Panc1 (cell line): ENCODE measurements at regions not wholly inside any gene's neighbourhood (a gene's known extent, or its start where the extent isn't known, plus 50 kb on each side); places are given as distances from the start of the nearest gene placed in this dataset.

Source experiments
- ATAC-seq: fragments of 200-7000 bp; cut with Tn5 transposase; 2 replicates; pipeline ENCODE4 v1.9.1; 2020; ENCODE audit warnings: mild to moderate bottlenecking, moderate library complexity
- BruUV-seq: library from RNA; stranded (reverse); fragments of 400-500 nt; replicated peaks from 2 replicates; lab custom pipeline; 2021; lab: Mats Ljungman, UMichigan
- CTCF ChIA-PET: fragments of 300-600 bp; sonication (Branson Sonifier 250); formaldehyde crosslinking; loops from one replicate; lab custom pipeline; 2022; ENCODE audit warnings: antibody characterized with exemption; lab: Charles Lee
- POLR2A ChIA-PET: fragments of 300-600 bp; sonication (Branson Sonifier 250); formaldehyde crosslinking; loops from one replicate; lab custom pipeline; 2022; ENCODE audit warnings: antibody characterized with exemption; lab: Charles Lee
- DNase-seq: peaks from one replicate; pipeline ENCODE4 v3.0.0-alpha.2; 2010; ENCODE audit warnings: low read depth, low spot score
- H3K27ac ChIP-seq: 2 replicates; pipeline ENCODE4 v1.5.1; 2011; ENCODE audit warnings: mild to moderate bottlenecking, low read length, inconsistent platforms
- H3K27me3 ChIP-seq: fragments of 200-500 bp; sonication (Bioruptor generic); 2 replicates; pipeline ENCODE4 v1.6.0; 2014; ENCODE audit warnings: low read length, inconsistent platforms; ENCODE audit not compliant: control insufficient read depth, insufficient read depth
- H3K36me3 ChIP-seq: fragments of 200-500 bp; sonication (Bioruptor generic); 2 replicates; pipeline ENCODE4 v1.5.1; 2014; ENCODE audit warnings: inconsistent platforms, mild to moderate bottlenecking, low read length, moderate library complexity; ENCODE audit not compliant: control insufficient read depth, insufficient read depth
- H3K4me1 ChIP-seq: 2 replicates; pipeline ENCODE4 v1.5.1; 2011; ENCODE audit warnings: inconsistent platforms, mild to moderate bottlenecking, low read length, moderate library complexity; ENCODE audit not compliant: control insufficient read depth, insufficient read depth
- H3K4me3 ChIP-seq, 2 experiments: 2 replicates each; pipeline ENCODE4 v1.5.1; 2011 to 2012; ENCODE audit warnings: low read depth in 2 of 2, low read length in 2 of 2, mild to moderate bottlenecking in 2 of 2, inconsistent platforms in 1 of 2, moderate library complexity in 1 of 2
- H3K9me3 ChIP-seq: fragments of 200-500 bp; sonication (Bioruptor generic); 2 replicates; pipeline ENCODE4 v1.5.1; 2014; ENCODE audit warnings: low read depth, mild to moderate bottlenecking, inconsistent platforms, low read length, moderate library complexity; ENCODE audit not compliant: control insufficient read depth, insufficient read depth
- POLR2AphosphoS5 ChIP-seq: IDR thresholded peaks from 2 replicates; pipeline ENCODE4 v1.6.1; 2012; ENCODE audit warnings: mild to moderate bottlenecking, low read depth, low read length, moderate library complexity
- SIN3A ChIP-seq: IDR thresholded peaks from 2 replicates; pipeline ENCODE4 v1.6.1; 2012; ENCODE audit warnings: low read depth, mild to moderate bottlenecking, low read length, moderate library complexity, borderline replicate concordance; ENCODE audit not compliant: insufficient read depth
- TCF7L2 ChIP-seq: IDR thresholded peaks from 2 replicates; pipeline ENCODE4 v1.6.1; 2011; ENCODE audit warnings: mild to moderate bottlenecking, low read depth, low read length, inconsistent platforms
- in situ Hi-C: cut with HindIII; loops from 2 replicates; pipeline ENCODE4 v1.10.0; 2016; ENCODE audit warnings: low sequenced_read_pairs, low pct_unique_long_range_greater_than_20kb
- intact Hi-C: fragments of 100-400 bp; cut with micrococcal nuclease; formaldehyde crosslinking; loops from one replicate; pipeline ENCODE4 v1.10.0; 2022; ENCODE audit not compliant: unreplicated experiment
- TF ChIP-seq, protein P1 (sequence below), 2 experiments: IDR thresholded peaks; 2 replicates each; pipeline ENCODE4 v1.6.1; 2011 to 2012; ENCODE audit warnings: low read depth in 2 of 2, control low read depth in 1 of 2, low read length in 1 of 2, mild to moderate bottlenecking in 1 of 2, moderate library complexity in 1 of 2; ENCODE audit not compliant: insufficient read depth in 1 of 2
- TF ChIP-seq, protein P2 (sequence below): fragments of 450-650 bp; IDR thresholded peaks from 2 replicates; pipeline ENCODE4 v1.5.1; 2017; ENCODE audit warnings: mild to moderate bottlenecking

DNA sequence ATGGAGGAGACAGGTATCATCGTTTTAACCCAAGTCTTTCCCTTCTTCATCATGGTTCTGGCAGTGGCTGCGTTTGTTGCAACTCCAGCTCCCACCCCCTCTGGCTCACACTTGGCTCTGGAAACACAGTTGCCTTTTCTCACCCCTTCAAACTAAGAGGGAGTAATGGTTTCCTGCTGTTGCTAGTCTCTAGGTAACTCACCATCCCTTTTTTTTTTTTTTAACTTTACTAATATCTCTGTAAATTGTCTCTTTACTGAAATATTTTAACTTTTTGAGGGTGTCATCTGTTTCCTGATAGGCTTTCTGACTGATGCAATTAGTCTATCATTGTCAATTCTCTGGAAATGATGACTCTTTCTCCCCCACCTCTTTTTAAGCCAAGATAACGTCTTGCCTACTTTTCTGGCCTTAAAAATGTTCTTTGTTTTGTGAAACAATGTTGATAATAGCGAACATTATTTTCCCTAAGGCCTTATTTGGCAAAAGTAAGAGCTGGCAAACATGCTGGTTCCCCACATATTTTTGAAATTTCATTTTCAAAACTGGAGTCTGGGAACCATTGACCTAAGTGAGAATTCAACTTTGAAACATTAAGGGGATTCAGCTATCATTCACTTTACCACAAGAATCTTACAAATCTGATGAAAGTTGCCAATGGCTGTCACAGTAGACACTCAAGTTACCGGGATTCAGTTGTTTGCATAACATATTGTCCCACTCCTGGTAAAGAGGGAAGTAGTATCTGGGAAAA, 85.3 kb downstream of the LEPR start:
- Histone ChIP-seq H3K27ac (no peak overlapping the region), H3K27me3 (no peaks in the 10 kb centered on the region), H3K4me3 (no peak overlapping the region), H3K4me1 (no peaks in the 10 kb centered on the region), H3K36me3 (no peaks in the 10 kb centered on the region), H3K9me3 (no peaks in the 10 kb centered on the region)
- ChIA-PET CTCF (no interaction called here), POLR2A (no interaction called here)
- DNase-seq = no peak
- intact Hi-C loops (no loop called here), in situ Hi-C loops (no loop called here)
- BruUV-seq = no TSS peak
- ATAC-seq = no peak
- TF ChIP-seq, protein P1, sequence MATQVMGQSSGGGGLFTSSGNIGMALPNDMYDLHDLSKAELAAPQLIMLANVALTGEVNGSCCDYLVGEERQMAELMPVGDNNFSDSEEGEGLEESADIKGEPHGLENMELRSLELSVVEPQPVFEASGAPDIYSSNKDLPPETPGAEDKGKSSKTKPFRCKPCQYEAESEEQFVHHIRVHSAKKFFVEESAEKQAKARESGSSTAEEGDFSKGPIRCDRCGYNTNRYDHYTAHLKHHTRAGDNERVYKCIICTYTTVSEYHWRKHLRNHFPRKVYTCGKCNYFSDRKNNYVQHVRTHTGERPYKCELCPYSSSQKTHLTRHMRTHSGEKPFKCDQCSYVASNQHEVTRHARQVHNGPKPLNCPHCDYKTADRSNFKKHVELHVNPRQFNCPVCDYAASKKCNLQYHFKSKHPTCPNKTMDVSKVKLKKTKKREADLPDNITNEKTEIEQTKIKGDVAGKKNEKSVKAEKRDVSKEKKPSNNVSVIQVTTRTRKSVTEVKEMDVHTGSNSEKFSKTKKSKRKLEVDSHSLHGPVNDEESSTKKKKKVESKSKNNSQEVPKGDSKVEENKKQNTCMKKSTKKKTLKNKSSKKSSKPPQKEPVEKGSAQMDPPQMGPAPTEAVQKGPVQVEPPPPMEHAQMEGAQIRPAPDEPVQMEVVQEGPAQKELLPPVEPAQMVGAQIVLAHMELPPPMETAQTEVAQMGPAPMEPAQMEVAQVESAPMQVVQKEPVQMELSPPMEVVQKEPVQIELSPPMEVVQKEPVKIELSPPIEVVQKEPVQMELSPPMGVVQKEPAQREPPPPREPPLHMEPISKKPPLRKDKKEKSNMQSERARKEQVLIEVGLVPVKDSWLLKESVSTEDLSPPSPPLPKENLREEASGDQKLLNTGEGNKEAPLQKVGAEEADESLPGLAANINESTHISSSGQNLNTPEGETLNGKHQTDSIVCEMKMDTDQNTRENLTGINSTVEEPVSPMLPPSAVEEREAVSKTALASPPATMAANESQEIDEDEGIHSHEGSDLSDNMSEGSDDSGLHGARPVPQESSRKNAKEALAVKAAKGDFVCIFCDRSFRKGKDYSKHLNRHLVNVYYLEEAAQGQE (IDR thresholded peaks at IDR 0.05; ENCODE audit: insufficient read depth in 1 of 2, low read depth in 2 of 2, low read length in 1 of 2) = no peak
- TF ChIP-seq POLR2AphosphoS5 = no peak
- TF ChIP-seq, protein P2, sequence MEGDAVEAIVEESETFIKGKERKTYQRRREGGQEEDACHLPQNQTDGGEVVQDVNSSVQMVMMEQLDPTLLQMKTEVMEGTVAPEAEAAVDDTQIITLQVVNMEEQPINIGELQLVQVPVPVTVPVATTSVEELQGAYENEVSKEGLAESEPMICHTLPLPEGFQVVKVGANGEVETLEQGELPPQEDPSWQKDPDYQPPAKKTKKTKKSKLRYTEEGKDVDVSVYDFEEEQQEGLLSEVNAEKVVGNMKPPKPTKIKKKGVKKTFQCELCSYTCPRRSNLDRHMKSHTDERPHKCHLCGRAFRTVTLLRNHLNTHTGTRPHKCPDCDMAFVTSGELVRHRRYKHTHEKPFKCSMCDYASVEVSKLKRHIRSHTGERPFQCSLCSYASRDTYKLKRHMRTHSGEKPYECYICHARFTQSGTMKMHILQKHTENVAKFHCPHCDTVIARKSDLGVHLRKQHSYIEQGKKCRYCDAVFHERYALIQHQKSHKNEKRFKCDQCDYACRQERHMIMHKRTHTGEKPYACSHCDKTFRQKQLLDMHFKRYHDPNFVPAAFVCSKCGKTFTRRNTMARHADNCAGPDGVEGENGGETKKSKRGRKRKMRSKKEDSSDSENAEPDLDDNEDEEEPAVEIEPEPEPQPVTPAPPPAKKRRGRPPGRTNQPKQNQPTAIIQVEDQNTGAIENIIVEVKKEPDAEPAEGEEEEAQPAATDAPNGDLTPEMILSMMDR = no peak
- TF ChIP-seq TCF7L2 = no peak
- TF ChIP-seq SIN3A = no peak

DNA sequence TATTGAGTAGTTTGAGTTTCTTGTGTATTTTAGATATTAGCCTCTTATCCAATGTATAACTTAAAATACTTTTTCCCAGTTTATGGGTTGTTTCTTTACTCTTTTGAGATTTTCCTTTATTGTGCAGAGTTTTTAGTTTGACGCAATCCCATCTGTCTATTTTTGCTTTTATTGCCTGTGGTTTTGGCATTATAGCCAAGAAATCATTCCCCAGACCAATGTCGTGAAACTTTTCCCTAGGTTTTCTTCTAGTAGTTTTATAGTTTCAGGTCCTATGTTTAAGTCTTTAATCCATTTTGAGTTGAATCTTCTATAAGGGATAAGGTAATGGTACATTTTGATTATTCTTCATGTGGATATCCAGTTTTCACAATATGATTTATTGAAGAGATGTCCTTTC, 87.6 kb downstream of the LEPR start:
- no peak for DNase-seq
- no peak for ATAC-seq
- ChIA-PET CTCF (no interaction called here), POLR2A (no interaction called here)
- TF ChIP-seq, protein P1 (IDR thresholded peaks at IDR 0.05; ENCODE audit: insufficient read depth in 1 of 2, low read depth in 2 of 2, low read length in 1 of 2) = no peak
- no peak for TF ChIP-seq SIN3A
- TF ChIP-seq, protein P2 = no peak
- no peak for TF ChIP-seq TCF7L2
- TF ChIP-seq POLR2AphosphoS5 = no peak
- no TSS peak for BruUV-seq
- Histone ChIP-seq H3K4me3 (no peak overlapping the region), H3K9me3 (no peaks in the 10 kb centered on the region), H3K27me3 (no peaks in the 10 kb centered on the region), H3K36me3 (no peaks in the 10 kb centered on the region), H3K27ac (no peak overlapping the region), H3K4me1 (no peaks in the 10 kb centered on the region)
- intact Hi-C loops = no loop called here
- in situ Hi-C loops = no loop called here
